ENCODE measurements at regions not wholly inside any gene's neighbourhood (a gene's known extent, or its start where the extent isn't known, plus 50 kb on each side); places are given as distances from the start of the nearest gene placed in this dataset.

DNA sequence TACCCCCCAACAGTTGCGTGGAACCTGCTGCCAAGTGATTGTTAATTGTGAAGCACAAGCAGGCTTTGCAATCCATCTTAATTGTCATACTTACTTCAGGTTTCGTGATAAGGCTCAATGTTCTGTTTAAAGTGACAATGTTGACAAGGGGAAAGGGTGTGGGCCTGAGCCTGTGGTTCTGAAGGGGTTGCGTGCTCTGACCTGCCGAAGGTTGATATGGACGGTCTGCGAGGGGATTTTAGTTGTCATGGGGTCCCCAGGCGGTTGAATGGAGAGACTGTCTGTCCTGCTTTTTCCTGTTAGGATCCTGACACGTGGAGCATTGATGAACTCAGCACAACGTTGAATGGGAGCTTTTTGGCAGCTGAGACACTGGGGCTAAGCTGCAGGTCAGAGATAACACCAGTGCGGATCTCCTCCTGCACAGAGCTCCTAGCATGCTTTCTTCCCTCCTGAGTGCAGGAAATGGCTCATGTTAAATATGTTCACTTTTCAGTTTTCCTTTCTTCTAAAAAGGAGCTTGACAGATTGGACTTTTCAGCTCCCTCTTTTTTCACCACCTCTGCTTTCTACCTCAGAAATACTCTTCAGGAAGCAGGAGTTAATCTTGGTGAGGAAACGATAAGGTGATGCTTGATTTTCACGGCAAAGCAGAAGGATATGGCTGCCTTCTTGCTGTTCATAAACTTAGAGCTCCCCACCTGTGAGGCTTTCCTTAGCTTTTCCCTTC lies 62.9 kb upstream of the ZEB2 start:
- TF ChIP-seq, protein P1, sequence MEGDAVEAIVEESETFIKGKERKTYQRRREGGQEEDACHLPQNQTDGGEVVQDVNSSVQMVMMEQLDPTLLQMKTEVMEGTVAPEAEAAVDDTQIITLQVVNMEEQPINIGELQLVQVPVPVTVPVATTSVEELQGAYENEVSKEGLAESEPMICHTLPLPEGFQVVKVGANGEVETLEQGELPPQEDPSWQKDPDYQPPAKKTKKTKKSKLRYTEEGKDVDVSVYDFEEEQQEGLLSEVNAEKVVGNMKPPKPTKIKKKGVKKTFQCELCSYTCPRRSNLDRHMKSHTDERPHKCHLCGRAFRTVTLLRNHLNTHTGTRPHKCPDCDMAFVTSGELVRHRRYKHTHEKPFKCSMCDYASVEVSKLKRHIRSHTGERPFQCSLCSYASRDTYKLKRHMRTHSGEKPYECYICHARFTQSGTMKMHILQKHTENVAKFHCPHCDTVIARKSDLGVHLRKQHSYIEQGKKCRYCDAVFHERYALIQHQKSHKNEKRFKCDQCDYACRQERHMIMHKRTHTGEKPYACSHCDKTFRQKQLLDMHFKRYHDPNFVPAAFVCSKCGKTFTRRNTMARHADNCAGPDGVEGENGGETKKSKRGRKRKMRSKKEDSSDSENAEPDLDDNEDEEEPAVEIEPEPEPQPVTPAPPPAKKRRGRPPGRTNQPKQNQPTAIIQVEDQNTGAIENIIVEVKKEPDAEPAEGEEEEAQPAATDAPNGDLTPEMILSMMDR (IDR thresholded peaks at IDR 0.05): no peak
- TF ChIP-seq EP300 (IDR thresholded peaks at IDR 0.05): no peak
- TF ChIP-seq POLR2A (IDR thresholded peaks at IDR 0.05): no peak
- no peak for TF ChIP-seq POLR2AphosphoS5 (IDR thresholded peaks at IDR 0.05)

Data from sigmoid colon (tissue), 4 donors.